ENCODE measurements at regions not wholly inside any gene's neighbourhood (a gene's known extent, or its start where the extent isn't known, plus 50 kb on each side); places are given as distances from the start of the nearest gene placed in this dataset.

DNA sequence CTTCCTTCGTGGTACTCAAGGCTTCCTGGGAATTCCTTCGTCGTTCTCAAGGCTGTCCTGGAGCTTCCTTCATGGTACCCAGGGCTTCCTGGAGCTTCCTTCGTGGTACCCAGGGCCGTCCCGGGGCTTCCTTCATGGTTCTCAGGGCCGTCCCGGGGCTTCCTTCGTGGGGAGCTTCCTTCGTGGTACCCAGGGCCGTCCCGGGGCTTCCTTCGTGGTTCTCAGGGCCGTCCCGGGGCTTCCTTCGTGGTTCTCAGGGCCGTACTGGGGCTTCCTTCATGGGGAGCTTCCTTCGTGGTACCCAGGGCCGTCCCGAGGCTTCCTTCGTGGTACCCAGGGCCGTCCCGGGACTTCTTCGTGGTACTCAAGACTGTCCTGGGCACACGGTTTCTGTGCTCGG, 339.6 kb upstream of the FAT1 start:
- Mint-ChIP-seq H3K36me3 (no peaks in the 10 kb centered on the region), H3K27me3 (ENCODE audit: low read depth in 2 of 2) (no peaks in the 10 kb centered on the region), H3K9me3 (peaks cover 4 to 9% of the 10 kb centered on the region in 2 donors), H3K4me1 (no peaks in the 10 kb centered on the region), H3K4me3 (no peak overlapping the region), H3K27ac (no peak overlapping the region)
- WGBS (ENCODE audit: insufficient coverage): 73% methylated on average over 26 of the region's 26 CpGs
- H3K27ac ChIP-seq (ENCODE audit: low read length): no peak overlapping the region
- H3K36me3 ChIP-seq (ENCODE audit: control insufficient read depth, insufficient read depth, low read length): no peaks in the 10 kb centered on the region
- H3K4me3 ChIP-seq (ENCODE audit: low read length): no peak overlapping the region
- H3K9me3 ChIP-seq (ENCODE audit: control insufficient read depth, insufficient read depth, low read length): peaks cover 7% of the 10 kb centered on the region
- intact Hi-C loops (cut with micrococcal nuclease): no loop called here
- ATAC-seq (no peak), DNase-seq (no peak)
- H3K27me3 ChIP-seq (ENCODE audit: control insufficient read depth, insufficient read depth, low read length): no peaks in the 10 kb centered on the region
- TF ChIP-seq, protein P1, sequence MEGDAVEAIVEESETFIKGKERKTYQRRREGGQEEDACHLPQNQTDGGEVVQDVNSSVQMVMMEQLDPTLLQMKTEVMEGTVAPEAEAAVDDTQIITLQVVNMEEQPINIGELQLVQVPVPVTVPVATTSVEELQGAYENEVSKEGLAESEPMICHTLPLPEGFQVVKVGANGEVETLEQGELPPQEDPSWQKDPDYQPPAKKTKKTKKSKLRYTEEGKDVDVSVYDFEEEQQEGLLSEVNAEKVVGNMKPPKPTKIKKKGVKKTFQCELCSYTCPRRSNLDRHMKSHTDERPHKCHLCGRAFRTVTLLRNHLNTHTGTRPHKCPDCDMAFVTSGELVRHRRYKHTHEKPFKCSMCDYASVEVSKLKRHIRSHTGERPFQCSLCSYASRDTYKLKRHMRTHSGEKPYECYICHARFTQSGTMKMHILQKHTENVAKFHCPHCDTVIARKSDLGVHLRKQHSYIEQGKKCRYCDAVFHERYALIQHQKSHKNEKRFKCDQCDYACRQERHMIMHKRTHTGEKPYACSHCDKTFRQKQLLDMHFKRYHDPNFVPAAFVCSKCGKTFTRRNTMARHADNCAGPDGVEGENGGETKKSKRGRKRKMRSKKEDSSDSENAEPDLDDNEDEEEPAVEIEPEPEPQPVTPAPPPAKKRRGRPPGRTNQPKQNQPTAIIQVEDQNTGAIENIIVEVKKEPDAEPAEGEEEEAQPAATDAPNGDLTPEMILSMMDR (IDR thresholded peaks at IDR 0.05): no peak
- no peaks in the 10 kb centered on the region for H3K4me1 ChIP-seq (ENCODE audit: control insufficient read depth, insufficient read depth, low read length)

DNA sequence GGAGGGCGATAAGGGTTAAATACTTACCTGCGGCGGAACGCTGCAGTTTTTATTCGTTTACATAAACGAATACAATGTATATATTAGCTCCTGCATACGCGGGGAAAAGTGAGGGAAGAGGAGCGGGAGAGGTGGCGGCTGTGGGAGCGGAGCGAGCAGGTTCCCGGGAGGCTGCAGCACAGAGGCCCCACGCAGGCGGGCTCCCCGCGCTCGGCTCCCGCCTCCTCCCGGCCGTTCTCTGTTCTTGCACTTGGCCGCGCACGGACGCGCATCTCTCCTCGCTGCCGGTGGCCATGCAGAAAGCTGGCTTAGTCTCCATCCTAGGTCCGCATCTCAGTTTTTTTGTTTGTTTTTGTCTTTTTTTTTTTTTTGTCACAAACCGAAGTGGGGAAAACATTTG, 340.4 kb upstream of the FAT1 start:
- Mint-ChIP-seq H3K27me3 (ENCODE audit: low read depth in 2 of 2) (no peaks in the 10 kb centered on the region), H3K4me1 (no peaks in the 10 kb centered on the region), H3K4me3 (no peak overlapping the region), H3K27ac (no peak overlapping the region), H3K9me3 (peaks cover 4 to 10% of the 10 kb centered on the region in 2 donors), H3K36me3 (no peaks in the 10 kb centered on the region)
- H3K9me3 ChIP-seq (ENCODE audit: control insufficient read depth, insufficient read depth, low read length): peaks cover 7% of the 10 kb centered on the region
- H3K27ac ChIP-seq (ENCODE audit: low read length): no peak overlapping the region
- H3K27me3 ChIP-seq (ENCODE audit: control insufficient read depth, insufficient read depth, low read length): no peaks in the 10 kb centered on the region
- no peaks in the 10 kb centered on the region for H3K36me3 ChIP-seq (ENCODE audit: control insufficient read depth, insufficient read depth, low read length)
- DNase-seq (no peak), ATAC-seq (no peak)
- no peaks in the 10 kb centered on the region for H3K4me1 ChIP-seq (ENCODE audit: control insufficient read depth, insufficient read depth, low read length)
- TF ChIP-seq, protein P1 (IDR thresholded peaks at IDR 0.05): no peak
- 92% methylated on average over 30 of the region's 30 CpGs for WGBS (ENCODE audit: insufficient coverage)
- intact Hi-C loops (cut with micrococcal nuclease): no loop called here
- no peak overlapping the region for H3K4me3 ChIP-seq (ENCODE audit: low read length)

DNA sequence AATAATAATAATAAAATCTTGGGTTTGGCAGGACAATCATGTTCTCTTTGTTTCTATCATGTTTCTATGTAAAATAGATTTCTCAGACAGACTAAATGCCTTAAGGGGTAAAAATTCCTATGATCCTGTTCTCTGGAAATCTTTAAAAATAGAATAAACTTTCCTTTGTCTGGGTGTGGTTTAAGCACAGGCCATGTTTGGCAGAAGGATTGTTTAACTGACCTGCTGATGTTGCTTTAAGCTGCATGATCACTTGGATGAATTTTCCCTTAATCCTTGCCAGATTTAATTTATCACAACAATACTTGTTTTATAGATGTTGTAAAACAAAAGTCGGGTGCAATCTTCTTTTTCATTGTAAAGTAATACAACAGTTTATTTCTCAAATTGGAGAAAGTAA, 341.7 kb upstream of the FAT1 start:
- Mint-ChIP-seq H3K27ac (no peak overlapping the region), H3K9me3 (peaks cover 2 to 11% of the 10 kb centered on the region in 2 donors), H3K36me3 (no peaks in the 10 kb centered on the region), H3K4me3 (no peak overlapping the region), H3K27me3 (ENCODE audit: low read depth in 2 of 2) (no peaks in the 10 kb centered on the region), H3K4me1 (no peaks in the 10 kb centered on the region)
- Histone ChIP-seq H3K4me3 (ENCODE audit: low read length) (no peak overlapping the region), H3K9me3 (ENCODE audit: control insufficient read depth, insufficient read depth, low read length) (peaks cover 13% of the 10 kb centered on the region), H3K27ac (ENCODE audit: low read length) (no peak overlapping the region), H3K4me1 (ENCODE audit: control insufficient read depth, insufficient read depth, low read length) (no peaks in the 10 kb centered on the region), H3K36me3 (ENCODE audit: control insufficient read depth, insufficient read depth, low read length) (no peaks in the 10 kb centered on the region), H3K27me3 (ENCODE audit: control insufficient read depth, insufficient read depth, low read length) (no peaks in the 10 kb centered on the region)
- intact Hi-C loops (cut with micrococcal nuclease): no loop called here
- DNase-seq: no peak
- TF ChIP-seq, protein P1 (IDR thresholded peaks at IDR 0.05): no peak
- no CpG with 5 or more reads among the region's 1 CpG for WGBS (ENCODE audit: insufficient coverage)
- ATAC-seq: no peak

DNA sequence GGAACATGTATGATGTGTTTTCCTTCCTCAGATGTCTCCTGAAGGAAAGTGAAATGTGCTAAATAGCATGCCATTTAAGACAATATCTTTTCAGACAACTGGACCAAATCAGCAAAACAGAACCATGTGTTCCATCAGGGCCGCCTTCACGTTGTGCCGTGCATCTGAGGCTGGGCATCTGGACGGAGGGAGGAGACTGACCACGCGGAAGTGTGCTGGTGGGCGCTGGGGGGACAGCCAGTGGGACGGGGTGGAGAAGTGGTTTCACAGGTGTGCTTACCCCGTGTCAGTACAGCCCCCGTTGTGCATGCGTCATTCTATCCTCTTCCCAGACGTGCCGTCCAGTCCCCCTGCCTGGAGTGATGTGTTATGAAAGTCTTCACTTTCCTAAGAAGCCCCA, 342.1 kb upstream of the FAT1 start:
- no peaks in the 10 kb centered on the region for H3K4me1 ChIP-seq (ENCODE audit: control insufficient read depth, insufficient read depth, low read length)
- H3K27ac ChIP-seq (ENCODE audit: low read length): no peak overlapping the region
- intact Hi-C loops (cut with micrococcal nuclease): no loop called here
- ATAC-seq (no peak), DNase-seq (no peak)
- WGBS (ENCODE audit: insufficient coverage): 93% methylated on average over 13 of the region's 13 CpGs
- no peaks in the 10 kb centered on the region for H3K27me3 ChIP-seq (ENCODE audit: control insufficient read depth, insufficient read depth, low read length)
- H3K4me3 ChIP-seq (ENCODE audit: low read length): no peak overlapping the region
- H3K9me3 ChIP-seq (ENCODE audit: control insufficient read depth, insufficient read depth, low read length): peaks cover 13% of the 10 kb centered on the region
- H3K4me3 Mint-ChIP-seq: no peak overlapping the region
- H3K36me3 ChIP-seq (ENCODE audit: control insufficient read depth, insufficient read depth, low read length): no peaks in the 10 kb centered on the region
- no peak overlapping the region for H3K27ac Mint-ChIP-seq
- no peaks in the 10 kb centered on the region for H3K27me3 Mint-ChIP-seq (ENCODE audit: low read depth in 2 of 2)
- H3K36me3 Mint-ChIP-seq: no peaks in the 10 kb centered on the region
- H3K4me1 Mint-ChIP-seq: no peaks in the 10 kb centered on the region
- TF ChIP-seq, protein P1 (IDR thresholded peaks at IDR 0.05): no peak
- H3K9me3 Mint-ChIP-seq: peaks cover 2 to 13% of the 10 kb centered on the region in 2 donors
